Endothelial cell (in vitro differentiated cells): ENCODE measurements at regions not wholly inside any gene's neighbourhood (a gene's known extent, or its start where the extent isn't known, plus 50 kb on each side); places are given as distances from the start of the nearest gene placed in this dataset.

Source experiments
- DNase-seq: peaks from one replicate; pipeline ENCODE4 v3.0.0; 2021; ENCODE audit warnings: low spot score
- H3K27ac Mint-ChIP-seq: one replicate; pipeline ENCODE4 v1.8.0; 2021; ENCODE audit warnings: mixed read lengths, inconsistent platforms; ENCODE audit not compliant: unreplicated experiment
- H3K27me3 Mint-ChIP-seq: one replicate; pipeline ENCODE4 v1.8.0; 2021; ENCODE audit warnings: mild to moderate bottlenecking, moderate library complexity, mixed read lengths, inconsistent platforms; ENCODE audit not compliant: unreplicated experiment
- H3K36me3 Mint-ChIP-seq: one replicate; pipeline ENCODE4 v1.8.0; 2021; ENCODE audit warnings: mild to moderate bottlenecking, low read depth, mixed read lengths, inconsistent platforms; ENCODE audit not compliant: unreplicated experiment
- H3K4me1 Mint-ChIP-seq: one replicate; pipeline ENCODE4 v1.8.0; 2021; ENCODE audit warnings: mild to moderate bottlenecking, mixed read lengths, inconsistent platforms; ENCODE audit not compliant: unreplicated experiment
- H3K4me3 Mint-ChIP-seq: one replicate; pipeline ENCODE4 v1.8.0; 2021; ENCODE audit warnings: mild to moderate bottlenecking, mixed read lengths, inconsistent platforms; ENCODE audit not compliant: unreplicated experiment
- H3K9me3 Mint-ChIP-seq: one replicate; pipeline ENCODE4 v1.8.0; 2021; ENCODE audit warnings: mixed read lengths, inconsistent platforms; ENCODE audit not compliant: unreplicated experiment
- CTCF ChIP-seq: fragments of 200-600 bp; sonication (generic); IDR thresholded peaks from one replicate; pipeline ENCODE4 v1.5.0; 2021; ENCODE audit warnings: antibody characterized with exemption; ENCODE audit not compliant: unreplicated experiment

DNA sequence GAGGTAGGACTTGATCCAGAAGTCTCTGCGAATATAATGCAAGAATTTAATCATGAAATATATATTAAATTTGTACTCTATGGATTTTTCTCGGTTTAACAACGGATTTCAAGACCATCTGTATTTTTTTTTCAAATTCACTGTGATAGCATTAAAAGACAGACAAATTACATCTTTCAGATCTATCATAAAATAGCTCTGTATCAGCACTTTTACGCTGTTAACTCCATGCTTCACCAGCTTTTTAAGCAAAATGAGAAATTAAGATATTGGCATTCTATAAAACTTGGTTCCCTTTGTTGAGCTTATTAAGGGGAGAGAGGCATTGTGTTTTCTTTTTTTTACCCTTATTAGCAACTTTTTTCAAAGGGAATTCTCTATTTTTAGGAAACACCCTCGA is 1377.6 kb upstream of the NXPH2 start:
- no peaks in the 10 kb centered on the region for H3K36me3 Mint-ChIP-seq
- no peaks in the 10 kb centered on the region for H3K4me1 Mint-ChIP-seq
- no peak for DNase-seq
- H3K27ac Mint-ChIP-seq, result no peak overlapping the region
- no peaks in the 10 kb centered on the region for H3K27me3 Mint-ChIP-seq
- no peaks in the 10 kb centered on the region for H3K9me3 Mint-ChIP-seq
- no peak overlapping the region for H3K4me3 Mint-ChIP-seq
- TF ChIP-seq CTCF, result no peak

GRCh38 chr2:140154706-140155105 is 1374.5 kb upstream of the NXPH2 start:
- Mint-ChIP-seq H3K9me3 (no peaks in the 10 kb centered on the region), H3K4me3 (no peak overlapping the region), H3K27me3 (no peaks in the 10 kb centered on the region), H3K36me3 (no peaks in the 10 kb centered on the region), H3K27ac (no peak overlapping the region), H3K4me1 (no peaks in the 10 kb centered on the region)
- TF ChIP-seq CTCF, result no peak
- no peak for DNase-seq

DNA sequence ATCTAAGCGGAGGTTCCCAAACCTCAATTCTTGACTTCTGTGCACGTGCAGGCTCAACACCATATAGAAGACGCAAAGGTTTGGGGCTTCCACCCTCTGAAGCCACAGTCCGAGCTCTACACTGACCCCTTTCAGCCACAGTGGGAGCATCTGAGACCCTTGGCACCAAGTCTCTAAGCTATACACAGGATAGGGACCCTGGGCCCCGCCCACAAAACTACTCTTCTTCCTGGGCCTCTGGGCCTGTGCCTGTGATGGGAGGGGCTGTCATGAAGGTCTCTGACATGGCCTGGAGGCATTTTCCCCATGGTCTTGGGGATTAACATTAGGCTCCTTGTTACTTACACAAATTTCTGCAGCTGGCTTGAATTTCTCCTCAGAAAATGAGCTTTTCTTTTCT is 1374.1 kb upstream of the NXPH2 start:
- no peak for DNase-seq
- H3K36me3 Mint-ChIP-seq, result no peaks in the 10 kb centered on the region
- H3K4me3 Mint-ChIP-seq, result no peak overlapping the region
- H3K27me3 Mint-ChIP-seq, result no peaks in the 10 kb centered on the region
- no peaks in the 10 kb centered on the region for H3K9me3 Mint-ChIP-seq
- TF ChIP-seq CTCF, result no peak
- H3K4me1 Mint-ChIP-seq, result no peaks in the 10 kb centered on the region
- H3K27ac Mint-ChIP-seq, result no peak overlapping the region

DNA sequence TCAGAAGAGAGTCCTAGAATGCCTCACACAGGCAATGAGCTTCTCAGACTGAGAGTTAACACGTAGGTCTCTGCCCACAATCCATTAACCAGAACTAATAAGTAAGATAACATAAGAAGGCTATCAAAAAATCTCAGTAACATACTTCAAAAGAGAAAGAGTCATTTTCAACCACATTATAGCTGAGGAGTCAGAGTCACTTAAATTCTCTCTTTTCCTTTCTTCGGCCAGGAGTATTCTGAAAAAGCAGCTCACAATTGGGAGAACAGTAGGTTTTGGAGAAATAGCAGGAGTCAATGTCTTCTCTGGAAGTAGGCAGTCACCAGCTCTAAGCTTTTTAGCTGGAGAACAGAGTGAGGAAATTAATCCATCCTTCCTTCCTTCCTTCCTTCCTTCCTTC is 1364.4 kb upstream of the NXPH2 start:
- H3K9me3 Mint-ChIP-seq, result no peaks in the 10 kb centered on the region
- H3K27ac Mint-ChIP-seq, result no peak overlapping the region
- no peak overlapping the region for H3K4me3 Mint-ChIP-seq
- no peaks in the 10 kb centered on the region for H3K4me1 Mint-ChIP-seq
- no peak for TF ChIP-seq CTCF
- no peak for DNase-seq
- no peaks in the 10 kb centered on the region for H3K27me3 Mint-ChIP-seq
- H3K36me3 Mint-ChIP-seq, result no peaks in the 10 kb centered on the region

GRCh38 chr2:140138736-140139135 is 1358.5 kb upstream of the NXPH2 start:
- TF ChIP-seq CTCF, result no peak

More at GRCh38 chr2:140138736-140139135, 1358.5 kb upstream of the NXPH2 start:
- no peaks in the 10 kb centered on the region for H3K36me3 Mint-ChIP-seq
- no peak for DNase-seq
- H3K4me3 Mint-ChIP-seq, result no peak overlapping the region
- H3K27ac Mint-ChIP-seq, result no peak overlapping the region
- H3K4me1 Mint-ChIP-seq, result no peaks in the 10 kb centered on the region
- H3K27me3 Mint-ChIP-seq, result no peaks in the 10 kb centered on the region
- no peaks in the 10 kb centered on the region for H3K9me3 Mint-ChIP-seq
